ENCODE measurements at regions not wholly inside any gene's neighbourhood (a gene's known extent, or its start where the extent isn't known, plus 50 kb on each side); places are given as distances from the start of the nearest gene placed in this dataset.

- no peak overlapping the region for H3K9ac ChIP-seq (ENCODE audit: low read depth in 2 of 2, low read length in 2 of 2)
- DNase-seq, result no peak
- no peaks in the 10 kb centered on the region for H3K4me1 ChIP-seq
- H3K9me3 ChIP-seq, result no peaks in the 10 kb centered on the region
- no peak overlapping the region for H3K4me3 ChIP-seq
- no peaks in the 10 kb centered on the region for H3K27me3 ChIP-seq
- intact Hi-C loops (cut with DNase I), result no loop called here
- H3K36me3 ChIP-seq, result no peaks in the 10 kb centered on the region
- no peak overlapping the region for H3K27ac ChIP-seq
- no peak for TF ChIP-seq CTCF (IDR thresholded peaks at IDR 0.05)
Measured at GRCh38 chr3:117919621-117920020, 1115.0 kb downstream of the IGSF11 start.

- Histone ChIP-seq H3K27me3 (no peaks in the 10 kb centered on the region), H3K36me3 (no peaks in the 10 kb centered on the region), H3K9ac (ENCODE audit: low read depth in 2 of 2, low read length in 2 of 2) (no peak overlapping the region), H3K4me1 (no peaks in the 10 kb centered on the region), H3K4me3 (no peak overlapping the region), H3K9me3 (no peaks in the 10 kb centered on the region), H3K27ac (no peak overlapping the region)
- intact Hi-C loops (cut with DNase I), result no loop called here
- DNase-seq, result no peak
- TF ChIP-seq CTCF (IDR thresholded peaks at IDR 0.05), result no peak
Measured at GRCh38 chr3:117920253-117920898, 1114.3 kb downstream of the IGSF11 start.

- TF ChIP-seq CTCF (IDR thresholded peaks at IDR 0.05), result no peak
- Histone ChIP-seq H3K36me3 (no peaks in the 10 kb centered on the region), H3K4me1 (no peaks in the 10 kb centered on the region), H3K27ac (no peak overlapping the region), H3K27me3 (no peaks in the 10 kb centered on the region), H3K9me3 (no peaks in the 10 kb centered on the region), H3K4me3 (no peak overlapping the region), H3K9ac (ENCODE audit: low read depth in 2 of 2, low read length in 2 of 2) (no peak overlapping the region)
- DNase-seq, result no peak
- intact Hi-C loops (cut with DNase I), result no loop called here
Measured at GRCh38 chr3:117921411-117921810, 1113.2 kb downstream of the IGSF11 start.

GRCh38 chr3:117922039-117922438, 1112.6 kb downstream of the IGSF11 start:
- no peak for TF ChIP-seq CTCF (IDR thresholded peaks at IDR 0.05)
- DNase-seq, result no peak
- Histone ChIP-seq H3K27me3 (no peaks in the 10 kb centered on the region), H3K27ac (no peak overlapping the region), H3K9ac (ENCODE audit: low read depth in 2 of 2, low read length in 2 of 2) (no peak overlapping the region), H3K9me3 (no peaks in the 10 kb centered on the region), H3K4me3 (no peak overlapping the region), H3K4me1 (no peaks in the 10 kb centered on the region), H3K36me3 (no peaks in the 10 kb centered on the region)
- intact Hi-C loops (cut with DNase I), result no loop called here

- Histone ChIP-seq H3K9ac (ENCODE audit: low read depth in 2 of 2, low read length in 2 of 2) (no peak overlapping the region), H3K9me3 (no peaks in the 10 kb centered on the region), H3K36me3 (no peaks in the 10 kb centered on the region), H3K4me3 (no peak overlapping the region), H3K27ac (no peak overlapping the region), H3K4me1 (no peaks in the 10 kb centered on the region), H3K27me3 (no peaks in the 10 kb centered on the region)
- intact Hi-C loops (cut with DNase I), result no loop called here
- no peak for DNase-seq
- TF ChIP-seq CTCF (IDR thresholded peaks at IDR 0.05), result no peak
Measured at GRCh38 chr3:117926819-117927218, 1107.8 kb downstream of the IGSF11 start.

Measured in colonic mucosa (tissue), 4 donors.